Fibroblast of upper back skin (primary cell): ENCODE measurements at regions not wholly inside any gene's neighbourhood (a gene's known extent, or its start where the extent isn't known, plus 50 kb on each side); places are given as distances from the start of the nearest gene placed in this dataset.

ENCODE experiments used
- DNase-seq: peaks from one replicate; pipeline ENCODE4 v3.0.0-alpha.2; 2013

GRCh38 chr7:94239661-94240234 lies 154.9 kb upstream of the COL1A2 start:
- no peak for DNase-seq

GRCh38 chr7:94240902-94241301 lies 153.8 kb upstream of the COL1A2 start:
- DNase-seq, result no peak

GRCh38 chr7:94241402-94241925 lies 153.2 kb upstream of the COL1A2 start:
- no peak for DNase-seq

GRCh38 chr7:94243066-94243711 lies 151.5 kb upstream of the COL1A2 start:
- DNase-seq, result no peak

GRCh38 chr7:94244760-94245159 lies 149.9 kb upstream of the COL1A2 start:
- DNase-seq, result no peak

GRCh38 chr7:94245500-94245899 lies 149.2 kb upstream of the COL1A2 start:
- no peak for DNase-seq

GRCh38 chr7:94247970-94248369 lies 146.7 kb upstream of the COL1A2 start:
- no peak for DNase-seq

- no peak for DNase-seq
Observed at GRCh38 chr7:94249631-94250030, 145.1 kb upstream of the COL1A2 start.

- DNase-seq, result no peak
Observed at GRCh38 chr7:94250124-94250523, 144.6 kb upstream of the COL1A2 start.

GRCh38 chr7:94250987-94251386 lies 143.7 kb upstream of the COL1A2 start:
- no peak for DNase-seq

- no peak for DNase-seq
Observed at GRCh38 chr7:94252124-94252523, 142.6 kb upstream of the COL1A2 start.

GRCh38 chr7:94252971-94253370 lies 141.7 kb upstream of the COL1A2 start:
- DNase-seq, result no peak

GRCh38 chr7:94253686-94254085 lies 141.0 kb upstream of the COL1A2 start:
- no peak for DNase-seq

- DNase-seq, result peak; percentile 24
Observed at GRCh38 chr7:94258418-94259300, 136.0 kb upstream of the COL1A2 start.

GRCh38 chr7:94261067-94261466 lies 133.6 kb upstream of the COL1A2 start:
- DNase-seq, result no peak

- DNase-seq, result no peak
Observed at GRCh38 chr7:94264756-94265155, 129.9 kb upstream of the COL1A2 start.

GRCh38 chr7:94265456-94265855 lies 129.2 kb upstream of the COL1A2 start:
- no peak for DNase-seq

GRCh38 chr7:94266238-94266644 lies 128.5 kb upstream of the COL1A2 start:
- DNase-seq, result peak; percentile 39

GRCh38 chr7:94270772-94271171 lies 123.9 kb upstream of the COL1A2 start:
- no peak for DNase-seq

- DNase-seq, result peak; percentile 63
Observed at GRCh38 chr7:94272821-94273583, 121.7 kb upstream of the COL1A2 start.

GRCh38 chr7:94274828-94275227 lies 119.9 kb upstream of the COL1A2 start:
- no peak for DNase-seq

GRCh38 chr7:94276027-94276426 lies 118.7 kb upstream of the COL1A2 start:
- DNase-seq, result no peak

- DNase-seq, result no peak
Observed at GRCh38 chr7:94276795-94277194, 117.9 kb upstream of the COL1A2 start.
